ENCODE measurements at regions not wholly inside any gene's neighbourhood (a gene's known extent, or its start where the extent isn't known, plus 50 kb on each side); places are given as distances from the start of the nearest gene placed in this dataset.

GRCh38 chr12:88419794-88420193, 160.5 kb downstream of the KITLG start:
- Histone ChIP-seq H3K36me3 (ENCODE audit: insufficient read depth, low read length) (no peaks in the 10 kb centered on the region), H3K9me3 (replicated peaks; ENCODE audit: low read length) (no peaks in the 10 kb centered on the region), H3K27me3 (ENCODE audit: control insufficient read depth, insufficient read depth, low read length) (no peaks in the 10 kb centered on the region), H3K4me3 (ENCODE audit: low read length) (no peak overlapping the region), H3K4me2 (ENCODE audit: low read length) (peak overlapping the region; percentile 17), H3K9ac (ENCODE audit: low read depth, low read length) (peak overlapping the region; percentile 61), H3K4me1 (ENCODE audit: control insufficient read depth, insufficient read depth, low read length) (peaks cover 39% of the 10 kb centered on the region)

GRCh38 chr12:88420457-88420856, 159.8 kb downstream of the KITLG start:
- Histone ChIP-seq H3K4me2 (ENCODE audit: low read length) (peak overlapping the region; percentile 36), H3K27me3 (ENCODE audit: control insufficient read depth, insufficient read depth, low read length) (no peaks in the 10 kb centered on the region), H3K9ac (ENCODE audit: low read depth, low read length) (peak overlapping the region; percentile 61), H3K9me3 (replicated peaks; ENCODE audit: low read length) (no peaks in the 10 kb centered on the region), H3K4me3 (ENCODE audit: low read length) (no peak overlapping the region), H3K36me3 (ENCODE audit: insufficient read depth, low read length) (no peaks in the 10 kb centered on the region), H3K4me1 (ENCODE audit: control insufficient read depth, insufficient read depth, low read length) (peaks cover 39% of the 10 kb centered on the region)

GRCh38 chr12:88424791-88425730, 155.2 kb downstream of the KITLG start:
- Histone ChIP-seq H3K4me3 (ENCODE audit: low read length) (no peak overlapping the region), H3K9ac (ENCODE audit: low read depth, low read length) (no peak overlapping the region), H3K36me3 (ENCODE audit: insufficient read depth, low read length) (no peaks in the 10 kb centered on the region), H3K4me1 (ENCODE audit: control insufficient read depth, insufficient read depth, low read length) (peaks cover 12% of the 10 kb centered on the region), H3K4me2 (ENCODE audit: low read length) (no peak overlapping the region), H3K27me3 (ENCODE audit: control insufficient read depth, insufficient read depth, low read length) (no peaks in the 10 kb centered on the region), H3K9me3 (replicated peaks; ENCODE audit: low read length) (peaks cover 4% of the 10 kb centered on the region)

- no peaks in the 10 kb centered on the region for H3K27me3 ChIP-seq (ENCODE audit: control insufficient read depth, insufficient read depth, low read length)
- H3K36me3 ChIP-seq (ENCODE audit: insufficient read depth, low read length): no peaks in the 10 kb centered on the region
- H3K4me2 ChIP-seq (ENCODE audit: low read length): no peak overlapping the region
- H3K4me3 ChIP-seq (ENCODE audit: low read length): no peak overlapping the region
- no peak overlapping the region for H3K9ac ChIP-seq (ENCODE audit: low read depth, low read length)
- peaks cover 7% of the 10 kb centered on the region for H3K4me1 ChIP-seq (ENCODE audit: control insufficient read depth, insufficient read depth, low read length)
- H3K9me3 ChIP-seq (replicated peaks; ENCODE audit: low read length): peaks cover 4% of the 10 kb centered on the region
Observed at GRCh38 chr12:88428350-88428749, 151.9 kb downstream of the KITLG start.

GRCh38 chr12:88431246-88431645, 149.0 kb downstream of the KITLG start:
- Histone ChIP-seq H3K27me3 (ENCODE audit: control insufficient read depth, insufficient read depth, low read length) (no peaks in the 10 kb centered on the region), H3K4me2 (ENCODE audit: low read length) (no peak overlapping the region), H3K9me3 (replicated peaks; ENCODE audit: low read length) (peaks cover 4% of the 10 kb centered on the region), H3K36me3 (ENCODE audit: insufficient read depth, low read length) (no peaks in the 10 kb centered on the region), H3K4me1 (ENCODE audit: control insufficient read depth, insufficient read depth, low read length) (peaks cover 21% of the 10 kb centered on the region), H3K4me3 (ENCODE audit: low read length) (no peak overlapping the region), H3K9ac (ENCODE audit: low read depth, low read length) (no peak overlapping the region)

GRCh38 chr12:88432531-88433490, 147.5 kb downstream of the KITLG start:
- Histone ChIP-seq H3K4me1 (ENCODE audit: control insufficient read depth, insufficient read depth, low read length) (peaks cover 21% of the 10 kb centered on the region), H3K9ac (ENCODE audit: low read depth, low read length) (no peak overlapping the region), H3K36me3 (ENCODE audit: insufficient read depth, low read length) (no peaks in the 10 kb centered on the region), H3K4me3 (ENCODE audit: low read length) (no peak overlapping the region), H3K27me3 (ENCODE audit: control insufficient read depth, insufficient read depth, low read length) (no peaks in the 10 kb centered on the region), H3K4me2 (ENCODE audit: low read length) (no peak overlapping the region), H3K9me3 (replicated peaks; ENCODE audit: low read length) (peaks cover 4% of the 10 kb centered on the region)

- Histone ChIP-seq H3K4me1 (ENCODE audit: control insufficient read depth, insufficient read depth, low read length) (peaks cover 21% of the 10 kb centered on the region), H3K27me3 (ENCODE audit: control insufficient read depth, insufficient read depth, low read length) (no peaks in the 10 kb centered on the region), H3K4me3 (ENCODE audit: low read length) (no peak overlapping the region), H3K4me2 (ENCODE audit: low read length) (peak overlapping the region; percentile 48), H3K9ac (ENCODE audit: low read depth, low read length) (peak overlapping the region; percentile 41), H3K9me3 (replicated peaks; ENCODE audit: low read length) (no peaks in the 10 kb centered on the region), H3K36me3 (ENCODE audit: insufficient read depth, low read length) (no peaks in the 10 kb centered on the region)
Observed at GRCh38 chr12:88433997-88434703, 146.1 kb downstream of the KITLG start.

- Histone ChIP-seq H3K9ac (ENCODE audit: low read depth, low read length) (no peak overlapping the region), H3K4me2 (ENCODE audit: low read length) (no peak overlapping the region), H3K4me1 (ENCODE audit: control insufficient read depth, insufficient read depth, low read length) (peaks cover 21% of the 10 kb centered on the region), H3K27me3 (ENCODE audit: control insufficient read depth, insufficient read depth, low read length) (no peaks in the 10 kb centered on the region), H3K9me3 (replicated peaks; ENCODE audit: low read length) (no peaks in the 10 kb centered on the region), H3K4me3 (ENCODE audit: low read length) (no peak overlapping the region), H3K36me3 (ENCODE audit: insufficient read depth, low read length) (no peaks in the 10 kb centered on the region)
Observed at GRCh38 chr12:88435334-88436076, 144.8 kb downstream of the KITLG start.

GRCh38 chr12:88437226-88437625, 143.0 kb downstream of the KITLG start:
- Histone ChIP-seq H3K9me3 (replicated peaks; ENCODE audit: low read length) (no peaks in the 10 kb centered on the region), H3K36me3 (ENCODE audit: insufficient read depth, low read length) (no peaks in the 10 kb centered on the region), H3K4me1 (ENCODE audit: control insufficient read depth, insufficient read depth, low read length) (peaks cover 21% of the 10 kb centered on the region), H3K4me3 (ENCODE audit: low read length) (no peak overlapping the region), H3K4me2 (ENCODE audit: low read length) (no peak overlapping the region), H3K27me3 (ENCODE audit: control insufficient read depth, insufficient read depth, low read length) (no peaks in the 10 kb centered on the region), H3K9ac (ENCODE audit: low read depth, low read length) (no peak overlapping the region)

All from skeletal muscle satellite cell (primary cell).